ENCODE measurements at regions not wholly inside any gene's neighbourhood (a gene's known extent, or its start where the extent isn't known, plus 50 kb on each side); places are given as distances from the start of the nearest gene placed in this dataset.

- H3K27me3 ChIP-seq (ENCODE audit: low read length) = no peaks in the 10 kb centered on the region
- no peaks in the 10 kb centered on the region for H3K79me2 ChIP-seq (ENCODE audit: low read length)
- H3K27ac ChIP-seq (ENCODE audit: low read length) = no peak overlapping the region
- H3K9me2 ChIP-seq (replicated peaks; ENCODE audit: low read length) = no peaks in the 10 kb centered on the region
- H3K4me2 ChIP-seq (ENCODE audit: low read length) = no peak overlapping the region
- H2AFZ ChIP-seq (ENCODE audit: low read length) = no peak overlapping the region
- no peaks in the 10 kb centered on the region for H3K36me3 ChIP-seq (ENCODE audit: low read depth, low read length)
- CTCF ChIA-PET = no interaction called here
- POLR2A ChIA-PET (ENCODE audit: unreplicated experiment) = no interaction called here
- H3K9me3 ChIP-seq (ENCODE audit: low read length) = no peaks in the 10 kb centered on the region
- TF ChIP-seq, protein P1, sequence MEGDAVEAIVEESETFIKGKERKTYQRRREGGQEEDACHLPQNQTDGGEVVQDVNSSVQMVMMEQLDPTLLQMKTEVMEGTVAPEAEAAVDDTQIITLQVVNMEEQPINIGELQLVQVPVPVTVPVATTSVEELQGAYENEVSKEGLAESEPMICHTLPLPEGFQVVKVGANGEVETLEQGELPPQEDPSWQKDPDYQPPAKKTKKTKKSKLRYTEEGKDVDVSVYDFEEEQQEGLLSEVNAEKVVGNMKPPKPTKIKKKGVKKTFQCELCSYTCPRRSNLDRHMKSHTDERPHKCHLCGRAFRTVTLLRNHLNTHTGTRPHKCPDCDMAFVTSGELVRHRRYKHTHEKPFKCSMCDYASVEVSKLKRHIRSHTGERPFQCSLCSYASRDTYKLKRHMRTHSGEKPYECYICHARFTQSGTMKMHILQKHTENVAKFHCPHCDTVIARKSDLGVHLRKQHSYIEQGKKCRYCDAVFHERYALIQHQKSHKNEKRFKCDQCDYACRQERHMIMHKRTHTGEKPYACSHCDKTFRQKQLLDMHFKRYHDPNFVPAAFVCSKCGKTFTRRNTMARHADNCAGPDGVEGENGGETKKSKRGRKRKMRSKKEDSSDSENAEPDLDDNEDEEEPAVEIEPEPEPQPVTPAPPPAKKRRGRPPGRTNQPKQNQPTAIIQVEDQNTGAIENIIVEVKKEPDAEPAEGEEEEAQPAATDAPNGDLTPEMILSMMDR (conservative IDR thresholded peaks at IDR 0.05; ENCODE audit: low read depth, low read length) = no peak
- TF ChIP-seq EZH2phosphoT487 (IDR thresholded peaks at IDR 0.05; ENCODE audit: borderline replicate concordance, low read length) = no peak
- no peak for TF ChIP-seq EZH2 (IDR thresholded peaks at IDR 0.05; ENCODE audit: low read length, unreplicated experiment)
- intact Hi-C loops (cut with micrococcal nuclease) = no loop called here
- no peak for DNase-seq
- no peaks in the 10 kb centered on the region for H3K4me1 ChIP-seq (ENCODE audit: insufficient read depth, low read length)
- no peaks in the 10 kb centered on the region for H4K20me1 ChIP-seq (ENCODE audit: low read length)
- no peak for ATAC-seq
- BruUV-seq (replicated peaks) = no TSS peak
- H3K9ac ChIP-seq (ENCODE audit: low read length) = no peak overlapping the region
- H3F3A ChIP-seq (ENCODE audit: low read length, unreplicated experiment) = no peaks in the 10 kb centered on the region
- no peak overlapping the region for H3K4me3 ChIP-seq (ENCODE audit: low read length)
Observed at GRCh38 chr6:91994787-91995186, 1407.9 kb upstream of the MAP3K7 start.

GRCh38 chr6:91982559-91982958 is 1395.7 kb upstream of the MAP3K7 start:
- POLR2A ChIA-PET (ENCODE audit: unreplicated experiment) = no interaction called here

GRCh38 chr6:91976797-91977196 is 1389.9 kb upstream of the MAP3K7 start:
- no peaks in the 10 kb centered on the region for H3K27me3 ChIP-seq (ENCODE audit: low read length)
- no peaks in the 10 kb centered on the region for H3K79me2 ChIP-seq (ENCODE audit: low read length)
- H2AFZ ChIP-seq (ENCODE audit: low read length) = no peak overlapping the region
- H3K4me3 ChIP-seq (ENCODE audit: low read length) = no peak overlapping the region
- no peaks in the 10 kb centered on the region for H3K9me3 ChIP-seq (ENCODE audit: low read length)
- no peaks in the 10 kb centered on the region for H3K4me1 ChIP-seq (ENCODE audit: insufficient read depth, low read length)
- no peak overlapping the region for H3K4me2 ChIP-seq (ENCODE audit: low read length)
- intact Hi-C loops (cut with micrococcal nuclease) = no loop called here
- H4K20me1 ChIP-seq (ENCODE audit: low read length) = no peaks in the 10 kb centered on the region
- ChIA-PET POLR2A (ENCODE audit: unreplicated experiment) (no interaction called here), CTCF (no interaction called here)
- ATAC-seq (no peak), DNase-seq (peak; percentile 1)
- H3K36me3 ChIP-seq (ENCODE audit: low read depth, low read length) = no peaks in the 10 kb centered on the region
- H3K9ac ChIP-seq (ENCODE audit: low read length) = no peak overlapping the region
- H3F3A ChIP-seq (ENCODE audit: low read length, unreplicated experiment) = no peaks in the 10 kb centered on the region
- no TSS peak for BruUV-seq (replicated peaks)
- TF ChIP-seq EZH2phosphoT487 (IDR thresholded peaks at IDR 0.05; ENCODE audit: borderline replicate concordance, low read length) (no peak), EZH2 (IDR thresholded peaks at IDR 0.05; ENCODE audit: low read length, unreplicated experiment) (no peak)
- no peaks in the 10 kb centered on the region for H3K9me2 ChIP-seq (replicated peaks; ENCODE audit: low read length)
- H3K27ac ChIP-seq (ENCODE audit: low read length) = no peak overlapping the region

More at GRCh38 chr6:91982559-91982958, 1395.7 kb upstream of the MAP3K7 start:
- TF ChIP-seq EZH2phosphoT487 (IDR thresholded peaks at IDR 0.05; ENCODE audit: borderline replicate concordance, low read length) (no peak), EZH2 (IDR thresholded peaks at IDR 0.05; ENCODE audit: low read length, unreplicated experiment) (no peak)
- TF ChIP-seq, protein P1 (conservative IDR thresholded peaks at IDR 0.05; ENCODE audit: low read depth, low read length) = no peak
- Histone ChIP-seq H3K27ac (ENCODE audit: low read length) (no peak overlapping the region), H3K4me3 (ENCODE audit: low read length) (no peak overlapping the region), H3K4me2 (ENCODE audit: low read length) (no peak overlapping the region), H3F3A (ENCODE audit: low read length, unreplicated experiment) (no peaks in the 10 kb centered on the region), H3K9ac (ENCODE audit: low read length) (no peak overlapping the region), H2AFZ (ENCODE audit: low read length) (no peak overlapping the region), H3K9me2 (replicated peaks; ENCODE audit: low read length) (no peaks in the 10 kb centered on the region), H4K20me1 (ENCODE audit: low read length) (no peaks in the 10 kb centered on the region), H3K79me2 (ENCODE audit: low read length) (no peaks in the 10 kb centered on the region), H3K27me3 (ENCODE audit: low read length) (no peaks in the 10 kb centered on the region), H3K9me3 (ENCODE audit: low read length) (no peaks in the 10 kb centered on the region), H3K36me3 (ENCODE audit: low read depth, low read length) (no peaks in the 10 kb centered on the region), H3K4me1 (ENCODE audit: insufficient read depth, low read length) (no peaks in the 10 kb centered on the region)
- intact Hi-C loops (cut with micrococcal nuclease) = no loop called here
- ATAC-seq (no peak), DNase-seq (no peak)
- CTCF ChIA-PET = no interaction called here
- BruUV-seq (replicated peaks) = no TSS peak

All from PC-3 (cell line).